Adrenal gland (tissue), 9 donors: ENCODE measurements at regions not wholly inside any gene's neighbourhood (a gene's known extent, or its start where the extent isn't known, plus 50 kb on each side); places are given as distances from the start of the nearest gene placed in this dataset.

Experiments used
- DNase-seq, 7 donors: peaks; one replicate each; pipeline ENCODE4 v3.0.0-alpha.2; 2019 to 2020
- H3K27ac ChIP-seq, 5 donors: fragments of 200-600 bp; sonication (generic) in 4 of 5; 1 replicate in 3 of 5; 2 replicates in 2 of 5; pipeline versions ENCODE4 v1.5.1 to v1.8.0; 2016 to 2020; ENCODE audit warnings: mild to moderate bottlenecking in 1 of 5
- H3K27me3 ChIP-seq: fragments of 200-600 bp; 2 replicates; pipeline ENCODE4 v1.8.0; 2021
- H3K36me3 ChIP-seq, 2 donors: fragments of 200-600 bp; replicated peaks in 1 of 2; 1 replicate in 1 of 2; 2 replicates in 1 of 2; pipeline versions ENCODE4 v1.5.1 to v1.8.0; 2018 to 2022
- H3K4me1 ChIP-seq, 2 donors: fragments of 200-600 bp; replicated peaks in 1 of 2; 1 replicate in 1 of 2; 2 replicates in 1 of 2; pipeline versions ENCODE4 v1.5.1 to v1.8.0; 2018 to 2021
- H3K4me3 ChIP-seq, 4 donors: fragments of 200-600 bp; sonication (generic) in 3 of 4; one replicate each; pipeline ENCODE4 v1.5.1; 2016 to 2018
- H3K9me3 ChIP-seq, 3 donors: fragments of 200-600 bp; sonication (generic) in 1 of 3; replicated peaks in 1 of 3; 1 replicate in 2 of 3; 2 replicates in 1 of 3; pipeline versions ENCODE4 v1.5.1 to v1.8.0; 2016 to 2021
- CTCF ChIP-seq, 6 experiments: fragments of 450-650 bp in 4 of 6; fragments of 200-600 bp in 2 of 6; sonication (generic) in 1 of 6; IDR thresholded peaks; 1 replicate in 5 of 6; 2 replicates in 1 of 6; pipeline versions ENCODE4 v1.5.1 to v1.8.0; 2016 to 2021; ENCODE audit warnings: antibody characterized with exemption in 6 of 6, mild to moderate bottlenecking in 2 of 6, moderate library complexity in 1 of 6
- POLR2A ChIP-seq, 2 donors: fragments of 450-650 bp; IDR thresholded peaks; one replicate each; pipeline ENCODE4 v1.6.1; 2017; ENCODE audit warnings: antibody characterized with exemption in 2 of 2, mild to moderate bottlenecking in 2 of 2, moderate library complexity in 1 of 2
- WGBS, 4 donors: extraction: QIAGEN DNeasy Blood & Tissue Kit in 2 of 4; methylation state at CpG; one replicate each; pipeline versions ENCODE4 v1.1.5 to v1.1.7; 2013 to 2017; 5-methylcytosine and 5-hydroxymethylcytosine counted together
- intact Hi-C, 2 donors: fragments of 100-400 bp; cut with DNase I; formaldehyde crosslinking; loops; one replicate each; pipeline versions ENCODE4 v1.14.1 to v1.15.0; 2022 to 2023
- donor health status: healthy with polysubstance abuse.
- donor health status: Bipolar disorder and iron deficiency.
- donor health status: DM: yes; HTN: yes; CAD: no.
- donor health status: DM: no; HTN: no; CAD: no.
- donor health status: DM: no; HTN: no; CAD: no.

GRCh38 chr1:17904290-17904689, 149.2 kb downstream of the ACTL8 start:
- no peak overlapping the region for H3K4me3 ChIP-seq
- no peak overlapping the region for H3K27ac ChIP-seq
- intact Hi-C loops, result no loop called here
- H3K9me3 ChIP-seq, result no peaks in the 10 kb centered on the region
- DNase-seq, result no peak
- 46 to 58% (median 54%) methylated on average over 5 of the region's 5 CpGs for WGBS, 4 donors
- no peaks in the 10 kb centered on the region for H3K36me3 ChIP-seq
- TF ChIP-seq CTCF (IDR thresholded peaks at IDR 0.05) (no peak), POLR2A (IDR thresholded peaks at IDR 0.05) (no peak)
- no peaks in the 10 kb centered on the region for H3K4me1 ChIP-seq
- no peaks in the 10 kb centered on the region for H3K27me3 ChIP-seq

GRCh38 chr1:17907999-17908398, 152.9 kb downstream of the ACTL8 start:
- no peak for DNase-seq
- no peak overlapping the region for H3K27ac ChIP-seq
- H3K36me3 ChIP-seq, result no peaks in the 10 kb centered on the region
- no peak for TF ChIP-seq CTCF (IDR thresholded peaks at IDR 0.05)
- TF ChIP-seq POLR2A (IDR thresholded peaks at IDR 0.05), result no peak
- H3K4me1 ChIP-seq, result no peaks in the 10 kb centered on the region
- no peak overlapping the region for H3K4me3 ChIP-seq
- WGBS, 4 donors, result 39 to 56% (median 47%) methylated on average over 3 of the region's 3 CpGs
- intact Hi-C loops, result no loop called here
- H3K27me3 ChIP-seq, result peaks cover 15% of the 10 kb centered on the region
- H3K9me3 ChIP-seq, result no peaks in the 10 kb centered on the region

- intact Hi-C loops, result no loop called here
- DNase-seq, result no peak
- TF ChIP-seq POLR2A (IDR thresholded peaks at IDR 0.05), result no peak
- TF ChIP-seq CTCF (IDR thresholded peaks at IDR 0.05), result no peak
- H3K27ac ChIP-seq, result no peak overlapping the region
- peaks cover 15% of the 10 kb centered on the region for H3K27me3 ChIP-seq
- H3K9me3 ChIP-seq, result no peaks in the 10 kb centered on the region
- no peak overlapping the region for H3K4me3 ChIP-seq
- H3K36me3 ChIP-seq, result no peaks in the 10 kb centered on the region
- H3K4me1 ChIP-seq, result no peaks in the 10 kb centered on the region
These were observed 153.8 kb downstream of the ACTL8 start for GRCh38 chr1:17908945-17909344.

- Histone ChIP-seq H3K9me3 (no peaks in the 10 kb centered on the region), H3K36me3 (no peaks in the 10 kb centered on the region), H3K4me1 (no peaks in the 10 kb centered on the region), H3K27ac (no peak overlapping the region), H3K27me3 (peaks cover 15% of the 10 kb centered on the region), H3K4me3 (no peak overlapping the region)
- TF ChIP-seq POLR2A (IDR thresholded peaks at IDR 0.05), result no peak
- peak in 3 of 6 experiments; percentile 25 to 27 (median 25) for TF ChIP-seq CTCF (IDR thresholded peaks at IDR 0.05)
- intact Hi-C loops, result no loop called here
- DNase-seq, result peak in 3 of 7 donors; percentile 13 to 29 (median 21)
- 26 to 30% (median 29%) methylated on average over 4 of the region's 4 CpGs for WGBS, 4 donors
These were observed 154.5 kb downstream of the ACTL8 start for GRCh38 chr1:17909634-17910033.
